HuH-7.5 (cell line): ENCODE measurements at regions not wholly inside any gene's neighbourhood (a gene's known extent, or its start where the extent isn't known, plus 50 kb on each side); places are given as distances from the start of the nearest gene placed in this dataset.

ENCODE experiments used
- DNase-seq: peaks from one replicate; pipeline ENCODE4 v3.0.0; 2011; ENCODE audit warnings: low spot score

DNA sequence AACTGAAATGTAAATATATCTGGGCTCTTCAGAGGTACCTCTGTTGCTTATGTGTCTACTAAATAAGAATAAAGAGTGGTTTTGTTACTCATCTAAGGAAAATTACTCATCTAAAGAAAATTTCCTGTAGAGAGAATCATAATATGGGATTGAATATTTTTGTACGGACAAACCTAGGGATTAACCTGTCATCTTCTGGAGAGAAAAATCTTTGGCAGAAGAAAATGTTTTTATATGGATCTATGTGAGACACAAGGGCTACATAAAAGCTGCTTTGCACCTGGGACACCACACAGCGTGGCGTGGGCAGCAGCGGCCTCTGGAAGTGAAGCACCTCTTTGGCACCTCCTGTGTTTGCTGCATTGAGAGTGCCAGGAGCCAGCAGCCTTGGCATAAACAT lies 242.9 kb upstream of the DACH1 start:
- DNase-seq, result no peak

DNA sequence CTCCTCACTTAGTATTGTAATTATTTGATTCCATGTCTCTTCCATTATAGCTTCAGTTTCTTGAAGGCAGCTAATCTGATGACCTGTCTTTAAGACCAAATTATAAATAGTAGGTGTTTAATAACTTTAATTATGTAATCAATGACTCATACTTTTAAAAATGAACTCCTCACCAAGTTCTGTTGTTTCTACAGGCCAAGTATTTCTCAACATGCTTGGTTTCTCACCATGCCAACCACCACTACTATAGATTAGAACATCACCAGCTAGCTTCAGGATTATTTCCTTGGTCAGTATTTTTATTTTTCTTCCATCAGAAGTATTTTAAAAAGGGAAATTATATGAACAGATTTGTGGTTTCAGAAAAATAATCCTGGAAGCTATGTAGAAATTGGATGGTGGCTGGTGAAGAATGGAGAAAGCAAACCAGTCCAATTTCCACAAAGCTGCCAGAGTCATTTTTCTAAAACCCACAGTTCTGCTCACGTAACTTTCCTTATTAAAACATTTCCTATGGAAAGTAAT lies 237.7 kb upstream of the DACH1 start:
- no peak for DNase-seq

DNA sequence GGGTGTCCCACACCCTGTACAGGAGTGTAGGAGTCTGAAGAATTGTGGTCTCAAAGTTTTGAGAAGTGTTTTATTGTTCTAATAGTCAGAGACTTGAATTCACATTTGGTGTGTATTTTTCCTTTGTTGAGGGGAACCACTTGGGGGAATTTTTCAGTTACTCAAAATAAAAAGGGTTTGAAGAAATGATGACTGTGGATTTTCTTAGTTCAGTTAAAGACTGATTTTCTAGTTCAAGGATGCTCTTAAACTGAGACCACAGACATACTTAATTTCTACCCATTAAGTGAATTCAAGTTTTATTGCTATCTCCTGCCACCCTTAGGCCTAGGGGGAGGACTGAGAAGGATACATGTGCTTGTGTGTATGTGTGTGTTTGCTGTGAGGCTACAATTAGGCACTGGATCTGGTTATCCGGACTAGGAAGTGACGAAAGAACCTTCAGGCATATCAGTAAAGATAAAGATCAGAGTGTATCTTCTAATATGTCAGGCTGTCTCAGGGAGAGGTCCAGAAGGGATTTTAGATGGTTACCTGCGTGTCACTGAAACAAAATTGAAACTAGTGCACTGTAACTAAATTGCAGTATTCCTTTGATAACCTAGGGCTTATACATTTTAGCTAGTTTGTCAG lies 234.9 kb upstream of the DACH1 start:
- DNase-seq, result no peak

DNA sequence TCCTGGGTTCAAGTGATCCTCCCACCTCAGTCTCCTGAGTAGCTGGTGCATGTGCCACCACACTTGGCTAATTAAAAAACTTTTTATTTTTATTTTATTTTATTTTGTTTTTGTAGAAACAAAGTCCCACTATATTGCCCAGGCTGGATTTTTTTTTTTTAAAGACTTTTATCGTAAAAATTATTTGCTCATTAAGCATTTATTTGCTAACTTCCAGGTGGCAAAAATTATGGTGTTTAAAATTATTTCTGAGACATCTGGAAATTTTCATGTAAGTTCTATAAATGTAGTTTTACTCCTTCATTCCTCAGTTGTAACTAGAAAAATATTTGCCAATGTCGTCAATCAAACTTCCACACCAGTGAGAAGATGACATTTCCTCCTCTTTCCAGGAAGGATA lies 233.3 kb upstream of the DACH1 start:
- DNase-seq, result no peak

DNA sequence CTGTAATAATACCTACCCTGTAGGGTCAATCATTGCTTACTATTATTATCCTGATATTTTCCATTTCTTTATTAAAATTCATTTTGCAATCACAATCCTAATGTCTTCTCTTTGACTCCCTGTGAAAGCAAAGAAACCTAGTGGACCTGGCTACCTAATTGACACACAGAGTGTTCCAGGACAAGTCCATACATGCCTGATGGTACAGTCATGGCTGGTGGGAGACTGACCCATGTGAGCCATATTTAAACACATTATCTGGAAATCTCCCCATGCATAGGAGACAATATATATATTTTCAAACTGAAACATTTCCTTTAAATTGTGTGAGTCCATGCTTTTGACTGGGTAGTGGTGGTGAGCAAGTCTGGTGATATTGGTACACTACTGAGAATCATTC lies 230.6 kb upstream of the DACH1 start:
- DNase-seq, result no peak

DNA sequence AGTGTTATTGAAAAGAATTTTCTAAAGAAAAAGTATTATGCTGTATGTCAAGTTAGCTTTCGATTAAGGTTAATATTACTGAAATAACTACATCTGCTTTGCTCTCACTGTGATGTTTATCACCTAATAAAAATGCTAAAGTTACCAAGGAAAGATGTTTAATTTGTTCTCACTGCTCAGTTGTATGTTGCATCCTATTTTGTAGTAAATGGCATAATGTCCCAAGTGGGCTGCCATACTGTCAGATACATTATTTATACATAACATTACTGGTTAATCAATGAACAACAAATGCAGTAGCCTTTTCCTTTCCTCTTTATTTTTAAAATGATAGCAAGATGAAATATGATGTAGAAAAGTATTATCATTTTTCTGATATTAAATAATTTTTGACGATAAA lies 226.3 kb upstream of the DACH1 start:
- DNase-seq, result no peak

DNA sequence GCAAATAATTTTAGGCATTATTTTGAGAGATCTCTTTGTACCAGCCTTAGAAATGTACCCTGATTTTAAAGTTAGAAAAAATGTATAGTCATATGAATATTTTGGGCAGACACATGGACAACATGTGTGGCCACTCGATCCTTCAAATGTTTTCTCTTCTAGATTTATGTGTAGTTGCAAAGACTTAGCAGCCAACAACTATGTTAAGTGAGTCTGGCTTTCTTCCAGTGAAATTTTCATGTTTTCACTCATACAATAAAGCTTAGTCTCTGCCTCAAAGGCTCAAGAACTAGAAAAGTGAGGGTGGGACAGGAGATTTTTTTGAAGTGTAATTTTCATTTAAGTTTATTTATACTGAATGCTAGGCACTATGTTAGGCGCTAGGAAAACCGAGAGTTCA lies 207.7 kb upstream of the DACH1 start:
- DNase-seq, result no peak

DNA sequence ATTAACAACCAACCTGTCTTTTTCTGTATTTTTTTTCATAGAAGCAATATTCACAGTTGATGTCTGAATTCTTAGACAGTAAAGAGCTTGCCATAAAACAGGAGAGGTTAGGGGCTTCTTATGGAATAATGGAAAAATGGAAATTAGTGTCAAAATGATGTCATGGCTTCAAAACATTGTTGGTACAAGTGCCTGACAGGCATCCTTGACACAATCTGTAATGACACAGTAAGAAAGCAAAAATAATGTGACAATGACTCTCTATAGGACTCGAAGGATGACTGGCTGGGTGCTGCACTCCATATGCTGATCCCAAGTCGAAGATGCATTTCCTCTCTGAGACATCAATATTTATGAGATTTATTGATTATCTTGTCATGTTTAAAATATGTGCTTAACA lies 205.3 kb upstream of the DACH1 start:
- no peak for DNase-seq

DNA sequence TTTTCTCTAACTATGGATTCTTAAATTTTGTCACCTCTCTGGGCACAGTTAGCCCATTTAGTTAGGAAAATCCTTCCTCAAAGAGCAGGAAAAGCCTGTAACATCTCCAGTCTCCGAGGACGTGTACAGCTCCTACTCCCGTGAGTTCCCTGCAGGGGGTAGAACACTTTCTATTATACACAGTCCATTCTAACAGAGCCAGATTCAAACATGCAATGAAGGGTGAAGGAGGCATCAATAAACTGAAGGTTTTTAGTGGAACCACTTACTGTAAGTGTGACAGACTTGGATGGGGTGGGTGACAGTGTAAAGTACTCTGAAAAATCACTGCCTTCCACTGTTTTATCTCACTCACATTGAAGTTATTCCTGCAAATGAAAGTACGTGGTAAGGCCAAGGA lies 204.7 kb upstream of the DACH1 start:
- no peak for DNase-seq

DNA sequence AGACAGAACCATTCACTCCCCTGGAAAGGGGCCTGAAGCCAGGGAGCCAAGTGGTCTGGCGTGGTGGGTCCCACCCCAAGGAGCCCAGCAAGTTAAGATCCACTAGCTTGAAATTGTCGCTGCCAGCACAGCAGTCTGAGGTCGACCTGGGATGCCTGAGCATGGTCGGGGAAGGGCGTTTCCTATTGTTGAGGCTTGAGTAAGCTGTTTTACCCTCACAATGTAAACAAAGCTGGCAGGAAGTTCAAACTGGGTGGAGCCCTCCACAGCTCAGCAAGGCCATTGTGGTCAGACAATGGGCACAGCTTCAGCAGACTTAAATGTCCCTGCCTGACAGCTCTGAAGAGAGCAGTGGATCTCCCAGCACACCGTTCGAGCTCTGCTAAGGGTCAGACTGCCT lies 195.6 kb upstream of the DACH1 start:
- DNase-seq, result no peak

DNA sequence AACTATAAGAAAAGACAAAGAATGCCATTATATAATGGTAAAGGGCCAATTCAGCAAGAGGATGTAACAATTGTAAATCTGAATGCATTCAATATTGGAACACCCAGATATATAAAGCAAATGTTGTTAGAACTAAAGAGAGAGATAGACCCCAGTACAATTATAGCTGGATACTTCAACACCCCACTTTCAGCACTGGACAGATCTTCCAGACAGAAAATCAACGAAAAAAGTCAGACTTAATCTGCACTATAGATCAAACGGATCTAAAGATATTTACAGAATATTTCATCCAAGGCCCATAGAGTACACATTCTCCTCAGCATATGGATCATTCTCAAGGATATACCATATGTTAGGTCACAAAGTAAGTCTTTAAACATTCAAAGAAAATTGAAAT lies 194.6 kb upstream of the DACH1 start:
- no peak for DNase-seq

DNA sequence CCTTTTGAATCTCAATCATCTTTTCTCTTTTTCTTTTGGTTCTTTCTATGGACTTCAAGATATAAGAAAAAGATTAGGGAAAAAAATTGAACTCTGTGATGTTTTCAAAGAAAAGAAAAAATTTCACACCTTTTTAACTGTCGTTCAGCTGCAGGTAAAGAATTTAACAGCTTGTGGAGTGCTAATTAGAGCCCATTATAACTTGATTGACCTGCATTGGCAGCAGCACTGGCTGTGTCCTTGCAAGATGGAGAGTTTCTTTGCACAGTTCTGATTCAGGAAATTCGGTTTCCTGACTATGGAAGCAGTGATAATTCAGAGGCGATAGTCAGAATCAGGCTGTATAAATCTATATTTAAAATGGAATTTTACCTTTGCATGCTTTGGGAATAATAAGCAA lies 183.2 kb upstream of the DACH1 start:
- DNase-seq, result no peak

DNA sequence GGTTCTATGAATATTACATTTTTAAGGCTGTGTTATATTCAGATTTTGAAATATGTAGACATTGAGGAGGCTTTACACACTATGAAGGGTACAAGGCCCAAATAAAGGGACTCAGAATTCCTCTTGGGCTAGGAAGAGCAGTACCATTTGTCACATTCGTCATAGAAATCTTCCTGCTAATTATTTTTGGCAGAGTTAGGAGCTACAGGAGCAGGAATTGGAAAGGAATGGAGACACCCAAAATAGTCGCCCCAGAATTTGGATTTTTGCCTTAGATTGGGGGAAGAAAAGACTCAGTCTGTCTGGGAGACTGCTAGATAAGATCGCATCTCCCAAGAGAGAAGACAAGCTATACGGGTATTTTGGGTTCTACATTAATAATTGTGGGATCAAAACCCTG lies 176.4 kb upstream of the DACH1 start:
- DNase-seq, result no peak

DNA sequence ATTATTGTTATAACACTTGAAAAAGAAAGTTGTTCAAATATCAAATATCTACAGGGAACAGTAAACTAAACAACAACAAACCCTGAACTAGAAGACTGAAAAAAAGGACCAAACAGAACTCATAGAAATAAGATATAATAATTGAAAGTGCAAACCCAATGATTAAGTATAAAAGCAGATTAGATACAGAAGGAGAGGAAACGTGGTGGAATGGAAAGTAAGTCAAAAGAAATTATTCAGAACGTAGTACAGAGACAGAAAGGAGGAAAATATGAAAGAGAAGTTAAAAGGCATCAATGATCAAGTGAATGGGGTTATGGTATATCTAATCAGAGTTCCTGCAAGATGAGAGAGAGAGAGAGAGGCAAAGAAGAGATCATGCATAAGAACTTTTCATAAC lies 174.2 kb upstream of the DACH1 start:
- DNase-seq, result no peak

DNA sequence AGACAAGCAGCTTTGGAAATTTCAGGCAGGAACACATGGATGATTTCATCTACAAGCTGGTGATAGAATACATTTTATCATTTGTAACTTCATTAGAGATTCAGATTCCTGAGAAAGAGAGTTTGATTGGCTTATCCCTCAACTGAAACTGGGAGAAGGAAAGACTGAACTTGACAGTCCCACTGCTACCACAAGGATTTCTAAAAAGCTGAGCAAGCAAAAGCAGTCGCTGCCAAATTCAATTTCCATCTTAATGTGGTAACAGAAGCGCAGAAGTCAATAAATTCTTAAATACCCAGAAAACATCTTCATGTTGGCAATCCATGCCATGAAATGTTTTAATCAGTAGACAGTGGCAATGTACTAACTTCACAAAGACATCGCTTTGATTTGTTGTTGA lies 172.1 kb upstream of the DACH1 start:
- no peak for DNase-seq

DNA sequence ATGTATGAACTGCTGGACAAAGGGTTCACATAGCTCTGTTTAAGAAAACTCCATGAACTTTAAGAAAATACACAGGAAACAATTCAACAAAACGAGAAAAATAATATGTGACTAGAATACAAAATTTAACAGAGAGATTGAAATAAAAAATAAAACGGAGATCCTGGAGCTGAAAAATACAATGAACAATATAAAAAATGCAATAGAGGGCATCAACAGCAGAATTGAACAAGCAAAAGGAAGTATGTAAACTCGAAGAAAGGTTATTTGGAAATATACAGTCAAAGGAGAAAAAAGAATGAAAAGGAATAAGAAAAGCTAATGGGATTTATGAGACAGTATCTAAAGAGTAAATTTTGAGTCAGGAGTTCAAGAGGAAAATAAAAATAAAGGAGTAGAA lies 163.0 kb upstream of the DACH1 start:
- DNase-seq, result no peak

DNA sequence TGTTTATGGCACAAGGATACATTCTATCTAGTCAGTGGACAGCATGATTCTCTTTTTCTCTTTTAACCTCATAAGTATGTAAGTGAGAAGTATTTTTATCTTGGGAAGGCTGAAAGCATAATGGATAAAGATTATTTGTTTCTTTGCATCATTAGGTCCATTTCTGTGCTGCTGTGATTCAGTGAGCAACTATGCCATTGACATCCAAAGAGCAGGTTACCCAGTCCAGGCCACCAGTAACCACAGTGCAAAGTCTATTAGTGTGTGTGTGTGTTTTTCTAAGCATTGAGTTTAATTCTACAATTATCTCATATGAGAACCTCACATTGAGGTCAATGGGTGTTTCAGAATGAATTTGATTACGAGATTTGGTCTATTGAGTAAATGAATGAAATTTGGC lies 158.8 kb upstream of the DACH1 start:
- no peak for DNase-seq

DNA sequence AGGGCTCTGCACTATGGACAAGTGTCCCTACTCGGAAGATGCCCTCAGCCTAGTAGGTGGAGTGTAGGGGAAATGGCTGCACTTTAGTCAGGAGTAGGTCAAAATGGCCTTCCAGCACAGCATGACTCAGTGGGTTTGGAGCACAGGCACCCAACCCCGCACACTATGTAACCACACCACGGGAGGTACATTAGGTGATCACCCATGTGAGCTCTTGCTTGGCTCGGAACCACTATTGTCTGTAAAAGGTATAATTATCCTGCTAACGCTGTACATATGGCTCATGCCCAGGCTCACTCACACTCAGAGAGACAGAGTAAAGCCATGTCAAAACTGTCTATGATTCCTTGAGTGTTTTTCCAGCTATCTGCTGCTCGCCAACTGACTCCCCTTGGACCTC lies 156.9 kb upstream of the DACH1 start:
- no peak for DNase-seq

DNA sequence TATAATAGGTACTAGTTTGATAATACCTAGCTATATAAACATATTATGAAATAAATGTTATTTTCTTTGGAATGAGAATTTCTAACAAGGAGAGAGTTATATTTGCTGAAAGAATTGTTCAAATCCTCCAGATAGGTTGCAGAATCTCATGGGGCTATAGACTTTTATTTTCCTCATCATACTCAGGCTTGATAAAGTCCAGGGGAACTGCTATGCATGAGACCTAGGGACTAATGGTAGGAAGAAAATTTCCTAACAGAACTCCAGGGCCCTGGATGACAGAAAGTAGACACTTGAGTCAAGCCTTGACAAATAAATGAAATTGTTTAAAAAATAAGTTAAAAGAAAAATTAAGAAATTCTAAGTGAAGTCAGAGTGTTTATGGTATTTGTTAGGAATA lies 138.5 kb upstream of the DACH1 start:
- DNase-seq, result no peak

DNA sequence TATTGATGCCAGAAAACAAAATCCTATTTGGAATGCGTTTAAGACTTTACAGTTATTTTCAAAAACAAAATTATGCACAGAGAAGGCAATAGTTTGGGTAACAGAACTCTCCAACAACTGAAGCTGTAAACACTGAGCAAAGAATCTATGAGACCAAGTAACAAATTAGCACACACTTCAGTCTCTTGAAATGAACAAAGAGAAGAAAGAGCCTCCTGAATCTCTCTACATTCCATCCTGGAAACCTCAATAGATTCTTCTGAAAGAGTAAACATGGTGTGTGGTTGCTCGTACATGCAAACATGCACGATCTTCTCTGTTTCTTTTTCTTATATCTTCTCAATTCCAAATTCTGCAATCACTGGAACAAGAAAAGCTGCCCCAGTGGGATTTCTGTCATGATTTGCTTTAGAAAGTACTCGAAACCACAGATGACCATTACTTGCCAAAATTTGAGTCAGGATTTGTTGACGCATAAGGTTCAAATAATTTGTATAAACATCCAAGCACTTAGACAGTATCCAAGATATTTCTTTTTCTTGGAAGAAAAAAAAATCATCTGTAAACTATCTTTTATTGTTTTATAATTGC lies 137.9 kb upstream of the DACH1 start:
- no peak for DNase-seq

DNA sequence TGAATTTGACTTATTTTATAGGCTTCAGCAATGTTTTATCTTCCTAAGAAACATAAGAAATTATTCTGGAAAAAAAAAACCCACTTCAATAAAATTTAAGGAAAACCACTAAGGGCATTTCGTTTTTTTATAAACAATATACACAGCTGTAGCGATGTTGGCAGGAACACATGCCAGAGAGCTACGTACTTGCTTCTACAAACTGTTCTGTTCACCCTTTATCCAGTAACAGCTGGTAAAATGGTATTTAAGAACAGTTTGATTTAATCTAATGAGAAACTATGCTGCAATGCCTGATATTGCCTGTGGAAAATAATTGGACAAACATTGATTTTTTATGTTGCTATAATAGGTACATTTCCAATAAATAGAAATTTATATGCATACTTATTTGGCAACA lies 137.2 kb upstream of the DACH1 start:
- DNase-seq, result no peak

DNA sequence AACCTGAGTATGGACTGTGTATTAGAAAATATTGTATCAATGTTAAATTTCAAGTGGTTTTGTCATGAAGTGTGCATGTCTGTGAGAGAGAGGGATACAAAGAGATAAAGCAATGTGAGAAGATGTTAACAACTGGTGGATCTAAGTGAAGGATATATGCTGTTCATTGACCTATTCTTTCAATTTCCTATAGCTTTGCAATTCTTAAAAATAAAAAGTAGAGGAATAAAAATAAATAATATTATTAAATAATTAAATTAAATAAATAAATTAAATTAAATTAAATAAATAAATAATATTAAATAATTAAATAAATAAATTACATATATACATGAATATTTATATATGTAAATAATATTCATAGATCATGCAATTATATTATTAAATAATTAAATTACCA lies 131.2 kb upstream of the DACH1 start:
- no peak for DNase-seq

DNA sequence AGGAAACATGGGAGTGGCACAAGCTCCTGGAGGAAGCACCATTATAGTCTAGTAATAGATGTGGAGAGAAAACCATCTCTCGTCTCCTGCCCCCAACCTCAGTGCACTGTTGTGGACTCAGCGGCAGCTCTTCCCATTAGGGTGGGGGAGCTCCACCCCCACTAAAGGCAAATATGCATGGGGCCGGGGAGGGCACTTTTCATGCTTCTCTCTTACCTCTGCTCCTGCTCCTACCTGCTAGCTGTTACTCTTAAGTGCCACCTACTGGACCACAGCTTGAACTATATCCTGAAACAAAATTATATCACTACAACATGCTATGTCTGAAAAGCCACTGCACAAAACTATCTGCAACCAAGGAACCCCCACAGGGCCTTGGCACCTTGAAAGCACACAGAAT lies 112.6 kb upstream of the DACH1 start:
- DNase-seq, result peak; percentile 2

DNA sequence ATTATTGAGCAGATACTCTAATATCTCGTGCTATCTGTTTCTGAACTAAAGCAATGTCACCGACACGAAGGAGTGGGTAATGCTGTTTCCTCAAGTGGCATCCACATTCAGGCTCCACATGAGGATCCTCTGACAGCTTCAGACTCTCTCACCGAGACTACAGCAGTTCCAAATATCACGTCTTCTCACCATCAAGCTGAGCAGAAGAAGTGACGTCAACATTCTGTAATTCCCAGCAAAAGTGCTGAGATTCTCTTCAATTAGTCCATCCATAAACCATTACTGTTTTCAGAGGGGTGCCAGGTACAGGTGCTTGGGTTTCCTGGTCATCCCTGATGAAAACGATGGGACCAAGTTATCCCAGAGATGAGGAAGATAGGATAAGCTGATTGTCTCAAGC lies 110.0 kb upstream of the DACH1 start:
- no peak for DNase-seq
